Activated CD8-positive, alpha-beta memory T cell treated with anti-CD3 and anti-CD28 coated beads for 4 hours (primary cell): ENCODE measurements at regions not wholly inside any gene's neighbourhood (a gene's known extent, or its start where the extent isn't known, plus 50 kb on each side); places are given as distances from the start of the nearest gene placed in this dataset.
"Not testable (repeated sequence)": the region's sequence is repeated elsewhere in the genome, so short reads cannot be mapped to it uniquely, and the experiment has no call there.

Source experiments
- DNase-seq, 2 donors: peaks; one replicate each; pipeline ENCODE4 v3.0.0-alpha.2; 2020; ENCODE audit warnings: low read depth in 2 of 2

DNA sequence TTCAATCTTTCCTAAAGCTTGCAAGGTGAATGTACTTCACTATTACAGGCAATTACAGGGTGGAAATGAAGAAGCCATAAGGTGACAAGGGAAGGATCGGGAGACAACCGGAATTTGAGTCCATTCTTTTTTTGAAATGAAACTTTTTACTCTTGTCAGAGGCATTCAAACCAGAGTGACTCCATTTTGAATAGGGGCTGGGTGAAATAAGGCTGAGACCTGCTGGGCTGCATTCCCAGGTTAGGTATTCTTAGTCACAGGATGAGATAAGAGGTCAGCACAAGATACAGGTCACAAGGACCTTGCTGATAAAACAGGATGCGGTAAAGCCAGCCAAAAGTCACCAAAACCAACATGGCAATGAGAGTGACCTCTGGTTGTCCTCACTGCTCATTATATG is 363.3 kb downstream of the TYW1 start:
- no peak for DNase-seq

DNA sequence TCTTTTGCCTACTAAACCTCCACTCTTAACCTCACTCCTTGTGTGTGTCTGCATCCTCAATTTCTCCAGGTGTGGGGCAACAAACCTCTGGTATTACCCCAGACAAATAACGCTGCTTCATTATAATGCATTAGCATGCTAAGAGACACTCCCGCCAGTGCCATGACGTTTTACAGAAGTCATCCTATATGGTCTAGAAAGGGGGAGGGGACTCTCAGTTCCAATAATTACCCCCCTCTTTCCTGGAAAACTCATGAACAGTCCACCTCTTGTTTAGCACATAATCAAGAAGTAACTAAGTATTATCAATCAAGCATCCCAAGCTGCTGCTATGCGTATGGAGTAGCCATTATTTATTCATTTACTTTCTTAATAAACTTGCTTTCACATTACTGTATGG is 364.5 kb downstream of the TYW1 start:
- no peak for DNase-seq

- DNase-seq: no peak
Measured at GRCh38 chr7:67364441-67365017, 367.9 kb downstream of the TYW1 start.

- DNase-seq: peak; percentile 8 to 17
Measured at GRCh38 chr7:67371429-67372305, 375.0 kb downstream of the TYW1 start.

- DNase-seq: not testable (repeated sequence)
Measured at GRCh38 chr7:67373389-67373788, 376.8 kb downstream of the TYW1 start.

- no peak for DNase-seq
Measured at GRCh38 chr7:67375427-67375826, 378.8 kb downstream of the TYW1 start.

DNA sequence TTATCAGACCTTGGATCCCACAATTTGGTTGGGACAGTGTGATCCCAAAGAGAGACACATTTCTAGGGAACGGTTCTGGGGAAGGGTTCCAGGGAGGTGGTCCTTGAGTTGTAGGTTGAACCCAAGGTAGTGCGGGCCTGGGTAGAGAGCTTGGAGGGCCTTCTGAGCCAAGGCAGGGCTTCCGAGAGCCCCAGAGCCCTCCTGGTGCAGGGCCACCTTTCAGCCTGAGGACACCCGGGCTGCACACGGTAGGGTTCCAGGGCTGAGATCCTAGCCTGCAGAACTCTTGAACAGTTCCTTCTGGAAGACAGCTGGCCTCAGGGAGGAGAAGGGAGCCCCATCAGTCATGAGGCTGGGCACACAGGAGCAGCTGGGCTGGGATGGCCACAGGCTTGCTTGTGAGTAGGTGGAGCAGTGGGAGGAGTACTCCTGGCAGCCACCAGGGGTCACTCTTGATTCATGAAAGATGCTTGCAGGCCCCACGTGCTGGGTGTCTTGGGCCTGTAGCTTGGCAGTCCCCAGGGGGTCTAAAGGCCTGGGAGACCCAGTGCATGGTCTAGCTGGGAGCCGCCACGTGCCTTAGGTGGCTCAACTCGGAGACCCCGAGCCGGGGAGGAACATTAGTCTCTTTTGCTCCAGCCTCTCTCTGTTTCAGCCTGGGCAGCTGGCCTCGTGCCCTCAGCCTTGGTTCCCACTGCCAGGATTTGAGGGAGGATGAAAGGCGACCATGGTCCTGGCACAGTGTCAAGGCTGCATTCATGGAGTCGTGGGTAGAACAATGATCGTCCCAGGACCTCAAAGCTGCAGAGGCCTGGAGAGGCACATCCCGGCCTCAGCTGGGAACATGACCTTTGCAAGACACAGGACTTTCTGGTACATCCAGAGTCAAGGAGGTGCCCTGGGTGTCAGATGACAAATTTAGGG is 381.6 kb downstream of the TYW1 start:
- DNase-seq: peak in 1 of 2 donors; percentile 20

DNA sequence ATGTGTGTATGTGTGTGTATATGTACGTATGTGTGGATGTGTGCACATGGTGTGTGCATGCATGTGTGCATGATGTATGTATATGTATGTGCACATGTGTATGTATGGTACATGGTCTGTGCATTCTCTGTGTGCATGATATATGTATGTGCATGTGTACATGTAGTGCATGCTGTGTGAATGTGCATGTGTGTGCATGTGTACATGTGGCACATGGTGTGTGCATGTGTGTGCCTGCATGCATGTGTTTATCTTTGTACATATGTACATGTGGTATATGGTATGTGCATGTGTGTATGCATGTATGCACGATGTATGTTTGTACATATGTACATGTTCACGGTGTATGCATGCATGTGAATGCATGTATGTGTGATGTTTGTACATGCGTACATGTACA is 383.7 kb downstream of the TYW1 start:
- no peak for DNase-seq

- no peak for DNase-seq
Measured at GRCh38 chr7:67380858-67381257, 384.2 kb downstream of the TYW1 start.

DNA sequence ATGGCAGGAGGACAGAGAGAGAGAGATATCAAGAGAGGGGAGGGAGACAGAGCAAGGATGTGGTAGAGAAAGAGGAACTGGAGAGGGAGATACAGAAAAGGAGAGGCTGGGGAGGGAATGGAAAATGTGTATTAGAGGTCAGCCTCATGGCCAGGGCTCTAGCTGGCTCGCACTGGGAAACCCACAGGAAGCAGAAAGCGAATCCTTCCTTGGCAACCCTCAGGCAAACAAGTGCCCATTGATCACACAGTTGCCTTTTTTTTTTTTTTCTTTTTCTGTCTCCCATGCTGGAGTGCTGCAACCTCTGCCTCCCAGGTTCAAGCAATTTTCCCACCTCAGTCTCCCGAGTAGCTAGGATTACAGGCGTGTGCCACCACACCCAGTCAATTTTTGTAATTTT is 391.2 kb downstream of the TYW1 start:
- DNase-seq: no peak

DNA sequence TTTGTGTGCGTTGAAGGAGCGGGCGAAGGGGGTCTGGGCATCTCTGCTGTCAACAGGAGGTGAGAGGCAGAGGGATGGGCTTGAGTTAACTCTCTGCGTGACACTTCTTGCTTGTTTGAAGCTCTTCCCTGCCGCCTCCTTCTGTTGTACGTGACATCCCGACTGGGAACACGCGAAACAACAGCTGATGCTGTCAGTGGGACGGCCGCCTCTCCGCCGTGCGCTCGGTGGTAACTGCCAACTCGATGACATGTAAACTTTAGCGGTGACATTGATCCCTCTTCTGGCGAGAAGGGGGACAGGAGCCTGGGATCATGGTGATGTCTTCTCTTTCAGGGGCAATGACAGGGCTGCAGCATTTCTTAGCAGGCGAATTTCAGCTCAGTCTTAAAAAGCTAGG is 394.5 kb downstream of the TYW1 start:
- no peak for DNase-seq

DNA sequence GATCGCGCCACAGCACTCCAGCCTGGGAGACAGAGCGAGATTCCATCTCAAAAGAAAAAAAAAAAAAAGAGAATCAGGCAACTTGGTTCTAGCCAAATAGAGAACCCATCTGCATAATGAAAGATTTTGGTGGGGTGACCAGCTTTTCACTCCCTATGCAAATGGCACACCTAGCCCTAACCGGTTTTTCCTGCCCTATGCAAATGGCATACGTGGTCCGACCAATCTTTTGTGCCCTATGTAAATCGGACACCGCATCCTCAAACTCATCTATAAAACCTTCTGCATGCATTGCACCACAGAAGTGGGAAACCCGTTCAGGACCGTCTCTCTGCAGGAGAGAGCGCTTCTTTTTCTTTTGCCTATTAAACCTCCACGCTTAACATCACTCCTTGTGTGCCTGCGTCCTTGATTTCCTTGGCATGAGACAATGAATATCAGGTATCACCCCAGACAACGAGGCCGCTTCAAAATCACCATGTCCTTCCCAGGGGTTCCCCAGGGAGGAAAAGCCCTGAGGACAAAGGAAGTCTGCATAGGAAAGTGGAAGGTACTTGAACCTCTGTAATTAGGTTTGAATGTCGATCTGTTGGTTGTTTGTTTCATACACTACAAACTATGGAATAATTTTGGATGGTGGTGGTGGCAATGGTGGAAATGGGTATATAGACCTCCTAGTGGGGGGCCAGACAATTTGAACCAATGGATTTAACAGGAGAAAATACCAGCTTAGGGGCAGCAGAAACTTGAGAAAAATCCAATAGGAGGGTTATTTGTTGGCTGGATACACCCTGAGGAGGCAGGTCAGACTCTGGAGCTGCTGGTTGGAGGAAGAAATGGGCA is 396.2 kb downstream of the TYW1 start:
- no peak for DNase-seq

- no peak for DNase-seq
Measured at GRCh38 chr7:67393903-67394302, 397.3 kb downstream of the TYW1 start.

GRCh38 chr7:67398916-67399315 is 402.3 kb downstream of the TYW1 start:
- DNase-seq: no peak

GRCh38 chr7:67401492-67401891 is 404.9 kb downstream of the TYW1 start:
- no peak for DNase-seq

DNA sequence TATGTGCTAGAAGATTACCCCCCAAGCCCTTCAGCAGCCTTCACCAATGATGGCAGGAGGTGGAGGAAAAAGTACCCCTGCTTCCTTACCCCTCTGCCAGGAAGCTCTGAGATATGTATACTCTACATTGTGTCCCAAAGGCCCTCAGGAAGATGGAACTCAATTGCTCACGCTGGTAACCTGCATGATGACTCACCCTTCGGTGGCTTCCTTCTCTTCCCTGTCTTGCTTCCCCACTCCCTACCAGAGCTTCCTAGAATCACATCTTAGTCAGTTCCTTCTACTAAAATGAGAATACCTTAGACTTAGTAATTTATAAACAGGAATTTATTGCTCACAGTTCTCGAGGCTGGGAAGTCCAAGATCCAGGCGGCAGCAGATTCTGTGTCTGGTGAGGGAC is 405.6 kb downstream of the TYW1 start:
- DNase-seq: no peak

DNA sequence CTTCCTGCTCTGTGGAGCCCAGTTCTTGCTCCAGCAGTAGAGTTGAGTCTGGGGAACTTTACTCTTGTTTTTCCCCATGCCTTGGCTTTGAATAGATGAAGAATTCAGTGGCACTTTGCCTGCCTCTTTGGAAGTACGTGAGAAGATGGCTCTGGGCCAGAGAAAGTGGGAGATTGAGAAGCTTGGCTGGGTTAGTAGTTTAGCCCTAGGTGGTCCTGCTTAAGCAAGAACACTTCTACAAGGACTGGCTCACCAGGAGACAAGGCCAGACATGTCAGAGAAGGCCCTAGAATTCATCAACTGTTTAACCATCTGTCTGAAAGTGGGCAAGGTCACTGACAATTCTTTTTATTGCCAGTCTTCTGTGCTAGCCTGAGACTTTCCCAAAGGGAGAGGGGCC is 410.3 kb downstream of the TYW1 start:
- DNase-seq: no peak

GRCh38 chr7:67407392-67408071 is 410.9 kb downstream of the TYW1 start:
- DNase-seq: no peak

GRCh38 chr7:67408109-67408508 is 411.5 kb downstream of the TYW1 start:
- DNase-seq: no peak

GRCh38 chr7:67413670-67414069 is 417.0 kb downstream of the TYW1 start:
- no peak for DNase-seq

- no peak for DNase-seq
Measured at GRCh38 chr7:67414858-67415257, 418.2 kb downstream of the TYW1 start.
